ENCODE measurements at regions not wholly inside any gene's neighbourhood (a gene's known extent, or its start where the extent isn't known, plus 50 kb on each side); places are given as distances from the start of the nearest gene placed in this dataset.
"Not testable (repeated sequence)": the region's sequence is repeated elsewhere in the genome, so short reads cannot be mapped to it uniquely, and the experiment has no call there.

DNA sequence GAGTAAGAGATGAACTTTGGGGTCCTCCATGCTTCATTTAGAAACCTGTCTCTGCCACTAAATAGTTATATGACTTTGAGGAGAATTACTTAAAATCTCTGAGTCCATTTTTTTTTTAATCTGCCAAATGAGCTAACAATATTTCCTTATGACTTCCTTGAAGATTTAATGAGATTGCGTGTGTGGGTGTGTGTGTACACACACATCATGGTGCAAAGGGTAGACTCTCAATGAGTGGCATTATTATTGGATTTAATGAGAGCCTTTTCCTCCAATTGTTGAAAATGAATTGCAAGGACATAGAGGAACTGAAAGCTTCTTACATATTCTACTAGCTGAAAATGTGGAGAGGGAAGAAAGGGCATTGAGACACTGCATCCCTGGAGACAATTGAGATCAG is 573.5 kb upstream of the LUZP2 start:
- Histone ChIP-seq H3K4me1 (ENCODE audit: control insufficient read depth, insufficient read depth, low read length) (peaks cover 12% of the 10 kb centered on the region), H3K9me3 (ENCODE audit: control insufficient read depth, low read length) (no peaks in the 10 kb centered on the region), H3K9ac (ENCODE audit: low read length) (no peak overlapping the region), H3K36me3 (ENCODE audit: control insufficient read depth, insufficient read depth, low read length, severe bottlenecking) (no peaks in the 10 kb centered on the region), H3K27me3 (replicated peaks; ENCODE audit: control insufficient read depth, insufficient read depth, low read length) (no peaks in the 10 kb centered on the region), H3K4me3 (ENCODE audit: low read length) (no peak overlapping the region)
- no peak for DNase-seq (ENCODE audit: low read depth)

DNA sequence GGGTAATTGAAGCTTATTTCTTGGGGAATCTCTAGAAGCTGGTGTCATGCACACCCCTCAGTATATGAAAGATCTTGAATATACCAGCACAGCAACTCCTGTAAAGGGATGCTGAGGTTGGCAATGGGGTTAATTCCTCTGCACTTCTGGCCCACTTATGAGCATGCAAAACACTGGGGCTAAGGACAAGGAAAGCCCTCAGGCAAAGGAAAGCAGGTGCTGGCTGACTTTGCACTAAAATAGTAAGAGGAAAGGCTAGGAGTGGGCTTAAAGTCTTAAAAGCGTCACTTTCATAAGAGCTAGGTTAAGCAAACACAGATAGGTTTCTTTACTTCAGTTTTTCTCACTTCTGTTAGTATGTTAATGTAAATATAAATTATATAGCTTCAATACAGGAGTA is 572.6 kb upstream of the LUZP2 start:
- DNase-seq (ENCODE audit: low read depth), result no peak
- Histone ChIP-seq H3K9ac (ENCODE audit: low read length) (no peak overlapping the region), H3K4me1 (ENCODE audit: control insufficient read depth, insufficient read depth, low read length) (peaks cover 9% of the 10 kb centered on the region), H3K4me3 (ENCODE audit: low read length) (no peak overlapping the region), H3K9me3 (ENCODE audit: control insufficient read depth, low read length) (no peaks in the 10 kb centered on the region), H3K36me3 (ENCODE audit: control insufficient read depth, insufficient read depth, low read length, severe bottlenecking) (no peaks in the 10 kb centered on the region), H3K27me3 (replicated peaks; ENCODE audit: control insufficient read depth, insufficient read depth, low read length) (no peaks in the 10 kb centered on the region)

- Histone ChIP-seq H3K27me3 (replicated peaks; ENCODE audit: control insufficient read depth, insufficient read depth, low read length) (no peaks in the 10 kb centered on the region), H3K4me3 (ENCODE audit: low read length) (no peak overlapping the region), H3K9me3 (ENCODE audit: control insufficient read depth, low read length) (no peaks in the 10 kb centered on the region), H3K4me1 (ENCODE audit: control insufficient read depth, insufficient read depth, low read length) (peaks cover 17% of the 10 kb centered on the region), H3K9ac (ENCODE audit: low read length) (no peak overlapping the region), H3K36me3 (ENCODE audit: control insufficient read depth, insufficient read depth, low read length, severe bottlenecking) (no peaks in the 10 kb centered on the region)
- no peak for DNase-seq (ENCODE audit: low read depth)
Observed at GRCh38 chr11:23931443-23931842, 565.4 kb upstream of the LUZP2 start.

GRCh38 chr11:23932485-23932898 is 564.4 kb upstream of the LUZP2 start:
- H3K9ac ChIP-seq (ENCODE audit: low read length), result no peak overlapping the region
- peak; percentile 59 for DNase-seq (ENCODE audit: low read depth)
- no peaks in the 10 kb centered on the region for H3K27me3 ChIP-seq (replicated peaks; ENCODE audit: control insufficient read depth, insufficient read depth, low read length)
- H3K4me3 ChIP-seq (ENCODE audit: low read length), result no peak overlapping the region
- H3K9me3 ChIP-seq (ENCODE audit: control insufficient read depth, low read length), result no peaks in the 10 kb centered on the region
- H3K4me1 ChIP-seq (ENCODE audit: control insufficient read depth, insufficient read depth, low read length), result peaks cover 17% of the 10 kb centered on the region
- no peaks in the 10 kb centered on the region for H3K36me3 ChIP-seq (ENCODE audit: control insufficient read depth, insufficient read depth, low read length, severe bottlenecking)

- peaks cover 17% of the 10 kb centered on the region for H3K4me1 ChIP-seq (ENCODE audit: control insufficient read depth, insufficient read depth, low read length)
- H3K27me3 ChIP-seq (replicated peaks; ENCODE audit: control insufficient read depth, insufficient read depth, low read length), result no peaks in the 10 kb centered on the region
- no peak overlapping the region for H3K4me3 ChIP-seq (ENCODE audit: low read length)
- H3K9me3 ChIP-seq (ENCODE audit: control insufficient read depth, low read length), result no peaks in the 10 kb centered on the region
- H3K9ac ChIP-seq (ENCODE audit: low read length), result no peak overlapping the region
- H3K36me3 ChIP-seq (ENCODE audit: control insufficient read depth, insufficient read depth, low read length, severe bottlenecking), result no peaks in the 10 kb centered on the region
- no peak for DNase-seq (ENCODE audit: low read depth)
Observed at GRCh38 chr11:23933721-23934120, 563.1 kb upstream of the LUZP2 start.

- H3K4me1 ChIP-seq (ENCODE audit: control insufficient read depth, insufficient read depth, low read length), result peaks cover 17% of the 10 kb centered on the region
- H3K4me3 ChIP-seq (ENCODE audit: low read length); H3K9ac ChIP-seq (ENCODE audit: low read length); H3K9me3 ChIP-seq (ENCODE audit: control insufficient read depth, low read length); H3K27me3 ChIP-seq (replicated peaks; ENCODE audit: control insufficient read depth, insufficient read depth, low read length); H3K36me3 ChIP-seq (ENCODE audit: control insufficient read depth, insufficient read depth, low read length, severe bottlenecking); DNase-seq (ENCODE audit: low read depth): not testable (repeated sequence)
Observed at GRCh38 chr11:23934671-23935270, 562.1 kb upstream of the LUZP2 start.

GRCh38 chr11:23942117-23942815 is 554.6 kb upstream of the LUZP2 start:
- H3K4me1 ChIP-seq (ENCODE audit: control insufficient read depth, insufficient read depth, low read length); H3K9ac ChIP-seq (ENCODE audit: low read length); H3K36me3 ChIP-seq (ENCODE audit: control insufficient read depth, insufficient read depth, low read length, severe bottlenecking): not testable (repeated sequence)

DNA sequence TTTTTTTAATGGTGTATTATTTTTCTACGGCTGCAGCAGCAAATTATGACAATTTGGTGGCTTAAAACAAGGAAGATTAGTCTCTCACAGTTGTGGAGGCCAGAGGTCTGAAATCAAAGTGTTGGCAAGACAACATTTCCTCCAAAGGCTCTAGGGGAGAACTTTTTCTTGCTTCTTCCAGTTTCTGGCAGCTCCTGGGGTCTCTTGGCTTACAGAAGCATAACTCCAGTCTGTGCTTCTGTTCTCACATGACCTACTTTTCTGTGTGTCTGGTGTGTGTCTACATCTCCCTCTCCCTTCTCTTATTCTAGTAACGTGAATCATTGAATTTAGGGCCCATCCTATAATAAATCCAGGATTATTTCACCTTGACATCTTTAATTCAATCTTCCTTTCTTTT is 551.9 kb upstream of the LUZP2 start:
- Histone ChIP-seq H3K9me3 (ENCODE audit: control insufficient read depth, low read length) (no peaks in the 10 kb centered on the region), H3K4me1 (ENCODE audit: control insufficient read depth, insufficient read depth, low read length) (no peaks in the 10 kb centered on the region), H3K27me3 (replicated peaks; ENCODE audit: control insufficient read depth, insufficient read depth, low read length) (no peaks in the 10 kb centered on the region), H3K4me3 (ENCODE audit: low read length) (no peak overlapping the region), H3K36me3 (ENCODE audit: control insufficient read depth, insufficient read depth, low read length, severe bottlenecking) (no peaks in the 10 kb centered on the region), H3K9ac (ENCODE audit: low read length) (no peak overlapping the region)
- no peak for DNase-seq (ENCODE audit: low read depth)

More at GRCh38 chr11:23942117-23942815, 554.6 kb upstream of the LUZP2 start:
- not testable (repeated sequence) for DNase-seq (ENCODE audit: low read depth); H3K27me3 ChIP-seq (replicated peaks; ENCODE audit: control insufficient read depth, insufficient read depth, low read length); H3K4me3 ChIP-seq (ENCODE audit: low read length); H3K9me3 ChIP-seq (ENCODE audit: control insufficient read depth, low read length)

GRCh38 chr11:23947883-23948282 is 549.0 kb upstream of the LUZP2 start:
- H3K9me3 ChIP-seq (ENCODE audit: control insufficient read depth, low read length), result no peaks in the 10 kb centered on the region
- no peaks in the 10 kb centered on the region for H3K4me1 ChIP-seq (ENCODE audit: control insufficient read depth, insufficient read depth, low read length)
- no peaks in the 10 kb centered on the region for H3K36me3 ChIP-seq (ENCODE audit: control insufficient read depth, insufficient read depth, low read length, severe bottlenecking)
- H3K27me3 ChIP-seq (replicated peaks; ENCODE audit: control insufficient read depth, insufficient read depth, low read length), result no peaks in the 10 kb centered on the region
- DNase-seq (ENCODE audit: low read depth), result peak; percentile 34
- H3K4me3 ChIP-seq (ENCODE audit: low read length), result no peak overlapping the region
- no peak overlapping the region for H3K9ac ChIP-seq (ENCODE audit: low read length)

DNA sequence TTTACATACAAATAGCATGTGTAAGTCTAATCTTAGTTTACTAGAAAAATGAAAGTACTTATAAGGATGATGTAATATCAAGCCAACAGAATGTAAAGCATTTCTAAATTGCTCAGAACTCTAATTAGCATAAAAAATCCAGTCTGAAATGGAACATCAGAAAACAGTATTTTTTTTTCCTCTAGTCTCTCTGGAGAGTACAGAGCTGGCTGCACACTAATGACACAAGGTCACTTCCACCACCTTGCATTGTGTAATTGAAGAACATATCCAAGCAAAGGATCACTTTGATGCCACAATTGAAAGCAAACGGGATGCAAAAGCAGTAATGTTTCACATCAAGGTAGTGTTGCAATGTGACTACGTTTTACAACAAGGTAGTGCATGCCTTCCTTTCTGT is 548.0 kb upstream of the LUZP2 start:
- Histone ChIP-seq H3K9me3 (ENCODE audit: control insufficient read depth, low read length) (no peaks in the 10 kb centered on the region), H3K9ac (ENCODE audit: low read length) (no peak overlapping the region), H3K4me3 (ENCODE audit: low read length) (no peak overlapping the region), H3K36me3 (ENCODE audit: control insufficient read depth, insufficient read depth, low read length, severe bottlenecking) (no peaks in the 10 kb centered on the region), H3K4me1 (ENCODE audit: control insufficient read depth, insufficient read depth, low read length) (no peaks in the 10 kb centered on the region), H3K27me3 (replicated peaks; ENCODE audit: control insufficient read depth, insufficient read depth, low read length) (no peaks in the 10 kb centered on the region)
- DNase-seq (ENCODE audit: low read depth), result peak; percentile 64

GRCh38 chr11:23953951-23954710 is 542.7 kb upstream of the LUZP2 start:
- Histone ChIP-seq H3K9me3 (ENCODE audit: control insufficient read depth, low read length) (no peaks in the 10 kb centered on the region), H3K4me1 (ENCODE audit: control insufficient read depth, insufficient read depth, low read length) (no peaks in the 10 kb centered on the region)
- DNase-seq (ENCODE audit: low read depth), result no peak

More at GRCh38 chr11:23953951-23954710, 542.7 kb upstream of the LUZP2 start:
- H3K4me3 ChIP-seq (ENCODE audit: low read length), result no peak overlapping the region
- H3K27me3 ChIP-seq (replicated peaks; ENCODE audit: control insufficient read depth, insufficient read depth, low read length), result no peaks in the 10 kb centered on the region
- H3K9ac ChIP-seq (ENCODE audit: low read length), result no peak overlapping the region
- H3K36me3 ChIP-seq (ENCODE audit: control insufficient read depth, insufficient read depth, low read length, severe bottlenecking), result no peaks in the 10 kb centered on the region
